Liver (tissue), 3 donors: ENCODE measurements at regions not wholly inside any gene's neighbourhood (a gene's known extent, or its start where the extent isn't known, plus 50 kb on each side); places are given as distances from the start of the nearest gene placed in this dataset.

Experiments
- ATF3 ChIP-seq: IDR thresholded peaks from 2 replicates; pipeline ENCODE4 v1.6.1; 2016; ENCODE audit warnings: antibody characterized with exemption
- CTCF ChIP-seq: fragments of 150-350 bp; IDR thresholded peaks from 2 replicates; pipeline ENCODE4 v1.5.1; 2017; ENCODE audit warnings: improper control_type of control experiment, low read depth, low read length; ENCODE audit not compliant: missing input control
- EGR1 ChIP-seq, 2 donors: IDR thresholded peaks; 2 replicates each; pipeline ENCODE4 v1.6.1; 2016 to 2018; ENCODE audit warnings: antibody characterized with exemption in 2 of 2, low read depth in 2 of 2
- FOXA1 ChIP-seq: IDR thresholded peaks from 2 replicates; pipeline ENCODE4 v1.6.1; 2016; ENCODE audit warnings: antibody characterized with exemption
- GABPA ChIP-seq, 2 donors: IDR thresholded peaks in 1 of 2; conservative IDR thresholded peaks in 1 of 2; 2 replicates each; pipeline ENCODE4 v1.6.1; 2016; ENCODE audit warnings: antibody characterized with exemption in 2 of 2, mild to moderate bottlenecking in 1 of 2, moderate library complexity in 1 of 2
- JUND ChIP-seq, 2 donors: IDR thresholded peaks; 2 replicates each; pipeline ENCODE4 v1.6.1; 2016; ENCODE audit warnings: antibody characterized with exemption in 2 of 2
- RAD21 ChIP-seq, 2 donors: IDR thresholded peaks; 2 replicates each; pipeline ENCODE4 v1.6.1; 2016; ENCODE audit warnings: antibody characterized with exemption in 2 of 2, mild to moderate bottlenecking in 2 of 2
- REST ChIP-seq: IDR thresholded peaks from 2 replicates; pipeline ENCODE4 v1.6.1; 2016; ENCODE audit warnings: antibody characterized with exemption, mild to moderate bottlenecking
- SP1 ChIP-seq: IDR thresholded peaks from 2 replicates; pipeline ENCODE4 v1.6.1; 2018; ENCODE audit warnings: antibody characterized with exemption, mild to moderate bottlenecking
- YY1 ChIP-seq: IDR thresholded peaks from 2 replicates; pipeline ENCODE4 v1.6.1; 2016; ENCODE audit warnings: antibody characterized with exemption, mild to moderate bottlenecking
- ZBTB33 ChIP-seq: IDR thresholded peaks from 2 replicates; pipeline ENCODE4 v1.6.1; 2016; ENCODE audit warnings: antibody characterized with exemption
- donor health status: healthy.
- donor health status: healthy.

- TF ChIP-seq ZBTB33 (no peak), REST (no peak), CTCF (no peak), RAD21 (IDR thresholded peaks at IDR 0.05) (no peak), FOXA1 (no peak), ATF3 (no peak), EGR1 (IDR thresholded peaks at IDR 0.05; ENCODE audit: low read depth in 2 of 2) (no peak), YY1 (no peak), GABPA (IDR thresholded peaks at IDR 0.05 in 1 of 2, conservative IDR thresholded peaks at IDR 0.05 in 1 of 2) (no peak), SP1 (no peak), JUND (IDR thresholded peaks at IDR 0.05) (no peak)
These were observed 520.9 kb downstream of the KLF5 start for GRCh38 chr13:73579574-73580274.
